ENCODE measurements at regions not wholly inside any gene's neighbourhood (a gene's known extent, or its start where the extent isn't known, plus 50 kb on each side); places are given as distances from the start of the nearest gene placed in this dataset.
"Not testable (repeated sequence)": the region's sequence is repeated elsewhere in the genome, so short reads cannot be mapped to it uniquely, and the experiment has no call there.

- TF ChIP-seq CTCF (IDR thresholded peaks at IDR 0.05; ENCODE audit: low read depth, low read length, missing control alignments) = no peak
- no peak overlapping the region for H3K4me3 ChIP-seq (ENCODE audit: low read depth, low read length)
- no peak for DNase-seq (ENCODE audit: low read depth)
Measured at GRCh38 chr3:82129221-82129801, 367.9 kb upstream of the GBE1 start.

- DNase-seq (ENCODE audit: low read depth) = no peak
- no peak for TF ChIP-seq CTCF (IDR thresholded peaks at IDR 0.05; ENCODE audit: low read depth, low read length, missing control alignments)
Measured at GRCh38 chr3:82128271-82128670, 366.8 kb upstream of the GBE1 start.

GRCh38 chr3:82122554-82123345 lies 361.3 kb upstream of the GBE1 start:
- TF ChIP-seq CTCF (IDR thresholded peaks at IDR 0.05; ENCODE audit: low read depth, low read length, missing control alignments) = no peak
- DNase-seq (ENCODE audit: low read depth) = no peak
- no peak overlapping the region for H3K4me3 ChIP-seq (ENCODE audit: low read depth, low read length)

More at GRCh38 chr3:82128271-82128670, 366.8 kb upstream of the GBE1 start:
- H3K4me3 ChIP-seq (ENCODE audit: low read depth, low read length) = no peak overlapping the region

- no peak for DNase-seq (ENCODE audit: low read depth)
- no peak for TF ChIP-seq CTCF (IDR thresholded peaks at IDR 0.05; ENCODE audit: low read depth, low read length, missing control alignments)
Measured at GRCh38 chr3:82114589-82114988, 353.1 kb upstream of the GBE1 start.

GRCh38 chr3:82110721-82111120 lies 349.3 kb upstream of the GBE1 start:
- DNase-seq (ENCODE audit: low read depth); H3K4me3 ChIP-seq (ENCODE audit: low read depth, low read length): not testable (repeated sequence)

More at GRCh38 chr3:82114589-82114988, 353.1 kb upstream of the GBE1 start:
- no peak overlapping the region for H3K4me3 ChIP-seq (ENCODE audit: low read depth, low read length)

- DNase-seq (ENCODE audit: low read depth) = no peak
- H3K4me3 ChIP-seq (ENCODE audit: low read depth, low read length) = no peak overlapping the region
- TF ChIP-seq CTCF (IDR thresholded peaks at IDR 0.05; ENCODE audit: low read depth, low read length, missing control alignments) = no peak
Measured at GRCh38 chr3:82103241-82103640, 341.8 kb upstream of the GBE1 start.

GRCh38 chr3:82100378-82100777 lies 338.9 kb upstream of the GBE1 start:
- no peak for TF ChIP-seq CTCF (IDR thresholded peaks at IDR 0.05; ENCODE audit: low read depth, low read length, missing control alignments)
- no peak overlapping the region for H3K4me3 ChIP-seq (ENCODE audit: low read depth, low read length)
- DNase-seq (ENCODE audit: low read depth) = no peak

Measured in GM12864 (cell line).